Right cardiac atrium (tissue), 5 donors: ENCODE measurements at regions not wholly inside any gene's neighbourhood (a gene's known extent, or its start where the extent isn't known, plus 50 kb on each side); places are given as distances from the start of the nearest gene placed in this dataset.
A peak's percentile ranks its signal among the peaks of the same experiment; 100 is the strongest.

ENCODE experiments used
- ATAC-seq, 2 donors: fragments of 200-7000 bp; cut with Tn5 transposase; one replicate each; pipeline versions ENCODE4 v1.8.0 to v1.9.1; 2020; ENCODE audit warnings: moderate library complexity in 2 of 2, mild to moderate bottlenecking in 1 of 2
- DNase-seq, 3 donors: peaks; one replicate each; pipeline ENCODE4 v3.0.0-alpha.2; 2020
- H3K27ac ChIP-seq: one replicate; pipeline ENCODE4 v1.5.1; 2013; ENCODE audit warnings: mild to moderate bottlenecking, low read length, control low read depth, moderate library complexity
- H3K27me3 ChIP-seq: one replicate; pipeline ENCODE4 v1.6.1; 2013; ENCODE audit not compliant: control insufficient read depth, insufficient read depth
- H3K4me1 ChIP-seq: one replicate; pipeline ENCODE4 v1.6.1; 2013; ENCODE audit warnings: low read length; ENCODE audit not compliant: control insufficient read depth, insufficient read depth
- H3K4me3 ChIP-seq: one replicate; pipeline ENCODE4 v1.5.1; 2013; ENCODE audit warnings: low read length, control low read depth
- H3K9me3 ChIP-seq: one replicate; pipeline ENCODE4 v1.6.1; 2013; ENCODE audit warnings: low read length; ENCODE audit not compliant: control insufficient read depth
- WGBS: extraction: QIAGEN DNeasy Blood & Tissue Kit; methylation state at CpG from one replicate; pipeline ENCODE4 v1.1.7; 2013; 5-methylcytosine and 5-hydroxymethylcytosine counted together
- intact Hi-C, 4 donors: fragments of 100-400 bp; cut with DNase I; formaldehyde crosslinking; loops; one replicate each; pipeline versions ENCODE4 v1.11.0 to v1.14.0; 2022 to 2023
- donor health status: healthy with polysubstance abuse.
- donor health status: DM: no; HTN: yes; CAD: no.
- donor health status: DM: no; HTN: no; CAD: no.
- donor health status: DM: no; HTN: yes; CAD: no; lungs with severe emphysema.
- donor health status: DM: yes; HTN: yes; CAD: no.

DNA sequence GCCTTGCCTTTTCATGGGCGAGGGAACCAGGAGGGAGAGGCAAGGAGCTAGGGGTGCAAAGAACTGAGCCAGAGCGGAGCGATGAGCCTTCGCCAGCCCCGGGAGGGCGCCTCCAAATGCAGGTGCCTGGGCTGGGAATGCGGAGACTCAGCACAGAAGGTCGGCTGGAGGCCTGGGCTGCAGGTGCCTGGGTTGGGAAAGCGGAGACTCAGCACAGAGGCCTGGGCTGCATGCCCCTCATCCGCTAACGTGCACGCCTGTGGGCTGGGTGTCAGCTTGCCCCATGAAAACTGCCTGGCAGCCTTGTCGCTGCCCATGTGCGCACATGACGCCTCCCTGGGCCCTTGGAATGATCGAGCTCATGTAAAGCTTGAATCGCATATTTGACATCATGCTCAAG is 51.8 kb downstream of the POM121L12 start:
- DNase-seq, result no peak
- 98% methylated on average over 17 of the region's 17 CpGs for WGBS
- ATAC-seq, result no peak
- H3K9me3 ChIP-seq, result no peaks in the 10 kb centered on the region
- no peak overlapping the region for H3K4me3 ChIP-seq
- H3K27ac ChIP-seq, result no peak overlapping the region
- no peaks in the 10 kb centered on the region for H3K4me1 ChIP-seq
- no peaks in the 10 kb centered on the region for H3K27me3 ChIP-seq
- intact Hi-C loops, result no loop called here

DNA sequence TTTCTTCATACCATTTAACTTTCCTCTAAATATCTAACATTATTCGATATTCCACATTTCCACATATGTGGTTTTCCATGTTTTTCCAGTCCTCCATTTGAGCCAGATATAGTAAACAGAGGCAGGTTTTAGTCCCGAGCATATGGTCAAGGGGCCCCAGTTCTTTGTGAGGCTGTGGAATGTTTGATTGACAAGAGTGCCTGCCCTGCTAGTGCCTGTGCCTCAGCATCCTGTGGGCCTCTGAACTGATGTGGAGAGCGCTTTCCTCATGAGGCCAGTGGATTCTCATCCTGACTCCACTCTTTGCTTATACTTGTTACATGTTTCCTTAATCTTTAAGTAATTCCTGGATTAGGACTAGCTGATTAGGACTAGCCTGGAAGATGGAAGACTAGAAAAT is 58.8 kb downstream of the POM121L12 start:
- no peaks in the 10 kb centered on the region for H3K27me3 ChIP-seq
- no peak overlapping the region for H3K4me3 ChIP-seq
- H3K4me1 ChIP-seq, result no peaks in the 10 kb centered on the region
- 81% methylated on average over 3 of the region's 3 CpGs for WGBS
- no peak for DNase-seq
- intact Hi-C loops, result no loop called here
- ATAC-seq, result no peak
- no peak overlapping the region for H3K27ac ChIP-seq
- no peaks in the 10 kb centered on the region for H3K9me3 ChIP-seq

- DNase-seq (no peak), ATAC-seq (no peak)
- H3K27ac ChIP-seq, result no peak overlapping the region
- no peaks in the 10 kb centered on the region for H3K9me3 ChIP-seq
- 47% methylated on average over 2 of the region's 2 CpGs for WGBS
- no peak overlapping the region for H3K4me3 ChIP-seq
- no peaks in the 10 kb centered on the region for H3K4me1 ChIP-seq
- no peaks in the 10 kb centered on the region for H3K27me3 ChIP-seq
- intact Hi-C loops, result no loop called here
Measured at GRCh38 chr7:53094827-53095226, 59.4 kb downstream of the POM121L12 start.

DNA sequence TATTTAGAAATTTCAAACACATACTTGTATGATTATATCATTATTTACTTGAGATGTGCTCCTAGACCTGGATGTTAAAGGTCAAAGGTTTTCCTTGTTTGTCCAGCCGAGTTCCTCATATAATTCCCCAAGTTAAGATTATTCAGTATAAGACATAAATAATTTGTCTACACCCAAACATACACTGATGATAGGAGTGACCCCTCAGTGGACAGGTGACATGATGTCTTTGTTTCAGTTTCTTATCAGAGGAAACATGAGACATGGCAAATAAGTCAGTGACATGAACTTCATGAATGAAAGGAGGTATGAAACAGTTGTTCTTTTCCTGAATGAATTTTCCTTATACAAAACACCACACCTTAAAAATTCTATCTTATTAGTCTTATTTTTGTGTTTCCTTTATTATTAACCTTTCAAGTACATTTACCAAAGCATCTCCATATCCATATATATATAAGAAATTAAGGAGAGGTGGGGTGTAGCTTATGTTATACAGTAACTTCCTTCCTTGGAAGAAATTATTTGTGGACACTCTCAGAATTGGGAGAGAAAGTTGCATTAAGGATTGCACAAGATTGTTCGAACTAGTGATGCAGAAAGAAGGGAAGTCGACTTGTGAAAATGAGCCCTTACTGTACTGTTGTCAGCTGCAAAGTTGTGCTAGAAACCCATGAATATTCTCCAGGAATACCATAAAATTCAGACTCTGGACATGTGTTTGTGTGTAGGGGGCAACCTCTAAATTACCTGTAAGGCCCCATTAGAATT is 60.5 kb downstream of the POM121L12 start:
- ATAC-seq (no peak), DNase-seq (no peak)
- no peaks in the 10 kb centered on the region for H3K4me1 ChIP-seq
- intact Hi-C loops, result no loop called here
- 54% methylated on average over 3 of the region's 3 CpGs for WGBS
- H3K27ac ChIP-seq, result no peak overlapping the region
- H3K27me3 ChIP-seq, result no peaks in the 10 kb centered on the region
- H3K9me3 ChIP-seq, result no peaks in the 10 kb centered on the region
- no peak overlapping the region for H3K4me3 ChIP-seq

- Histone ChIP-seq H3K4me1 (no peaks in the 10 kb centered on the region), H3K9me3 (no peaks in the 10 kb centered on the region), H3K4me3 (no peak overlapping the region), H3K27me3 (no peaks in the 10 kb centered on the region), H3K27ac (no peak overlapping the region)
- WGBS, result 69% methylated on average over 4 of the region's 4 CpGs
- intact Hi-C loops, result no loop called here
- DNase-seq (no peak), ATAC-seq (no peak)
Measured at GRCh38 chr7:53100091-53100490, 64.7 kb downstream of the POM121L12 start.

GRCh38 chr7:53101026-53101425 is 65.6 kb downstream of the POM121L12 start:
- intact Hi-C loops, result no loop called here
- no peak overlapping the region for H3K4me3 ChIP-seq
- no peaks in the 10 kb centered on the region for H3K27me3 ChIP-seq
- no peak for ATAC-seq
- no peaks in the 10 kb centered on the region for H3K4me1 ChIP-seq
- no peak overlapping the region for H3K27ac ChIP-seq
- 73% methylated on average over 7 of the region's 7 CpGs for WGBS
- no peak for DNase-seq
- H3K9me3 ChIP-seq, result no peaks in the 10 kb centered on the region

DNA sequence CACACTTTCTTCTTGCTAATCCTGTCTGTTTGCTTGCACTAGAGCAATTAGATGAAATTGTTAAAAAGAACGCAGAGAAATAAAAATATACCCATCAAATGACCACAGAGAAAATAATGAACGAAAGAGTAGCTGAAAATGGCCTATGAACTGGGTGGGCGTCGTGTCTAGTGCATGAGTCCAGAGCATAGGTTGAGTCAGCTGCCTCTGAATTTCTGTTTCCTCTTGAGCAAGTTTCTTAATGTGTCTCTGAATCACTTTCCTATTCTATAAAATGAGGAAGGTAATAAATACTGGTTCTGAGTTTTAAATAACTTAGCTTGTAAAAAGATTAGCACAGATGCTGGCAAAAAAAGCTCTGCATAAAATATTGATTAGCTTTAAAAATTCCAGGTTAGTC is 75.0 kb downstream of the POM121L12 start:
- WGBS, result 85% methylated on average over 4 of the region's 4 CpGs

GRCh38 chr7:53111031-53111430 is 75.6 kb downstream of the POM121L12 start:
- H3K4me3 ChIP-seq, result no peak overlapping the region
- WGBS, result 33% methylated on average over 1 of the region's 1 CpG
- DNase-seq (peak in 1 of 3 donors; percentile 10), ATAC-seq (peak; percentile 92 to 96)
- H3K27ac ChIP-seq, result no peak overlapping the region
- peaks cover 2% of the 10 kb centered on the region for H3K4me1 ChIP-seq
- H3K9me3 ChIP-seq, result no peaks in the 10 kb centered on the region
- no peaks in the 10 kb centered on the region for H3K27me3 ChIP-seq
- intact Hi-C loops, result no loop called here

More for the DNA sequence above, 75.0 kb downstream of the POM121L12 start:
- Histone ChIP-seq H3K4me1 (peaks cover 2% of the 10 kb centered on the region), H3K27ac (no peak overlapping the region), H3K9me3 (no peaks in the 10 kb centered on the region), H3K4me3 (no peak overlapping the region), H3K27me3 (no peaks in the 10 kb centered on the region)
- DNase-seq (no peak), ATAC-seq (no peak)
- intact Hi-C loops, result no loop called here

DNA sequence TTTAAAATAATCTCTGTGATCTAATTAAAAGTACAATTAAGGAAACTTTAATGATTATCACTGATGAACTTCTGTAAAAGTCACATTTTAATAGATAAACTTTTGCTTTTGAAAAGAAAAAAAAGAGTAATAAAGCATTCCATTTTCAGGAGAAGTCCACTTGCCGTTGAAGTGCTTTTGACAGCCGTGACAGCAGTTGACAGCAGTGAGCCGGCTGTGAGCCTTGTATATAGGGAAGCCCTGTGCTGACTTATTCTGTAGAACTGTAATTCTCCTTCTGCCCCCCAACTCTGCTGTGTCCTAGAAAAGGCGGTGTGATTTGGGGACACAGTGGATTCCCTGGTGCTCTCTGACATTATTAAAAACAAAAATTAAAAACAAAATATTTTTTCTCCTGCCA is 78.0 kb downstream of the POM121L12 start:
- H3K27ac ChIP-seq, result no peak overlapping the region
- peaks cover 2% of the 10 kb centered on the region for H3K4me1 ChIP-seq
- no peak for DNase-seq
- ATAC-seq, result no peak
- no peaks in the 10 kb centered on the region for H3K9me3 ChIP-seq
- 68% methylated on average over 4 of the region's 4 CpGs for WGBS
- no peaks in the 10 kb centered on the region for H3K27me3 ChIP-seq
- H3K4me3 ChIP-seq, result no peak overlapping the region
- intact Hi-C loops, result no loop called here

- no peaks in the 10 kb centered on the region for H3K9me3 ChIP-seq
- DNase-seq (no peak), ATAC-seq (no peak)
- H3K27me3 ChIP-seq, result no peaks in the 10 kb centered on the region
- H3K27ac ChIP-seq, result no peak overlapping the region
- 35% methylated on average over 4 of the region's 4 CpGs for WGBS
- no peak overlapping the region for H3K4me3 ChIP-seq
- H3K4me1 ChIP-seq, result no peaks in the 10 kb centered on the region
- intact Hi-C loops, result no loop called here
Measured at GRCh38 chr7:53119514-53119941, 84.1 kb downstream of the POM121L12 start.

DNA sequence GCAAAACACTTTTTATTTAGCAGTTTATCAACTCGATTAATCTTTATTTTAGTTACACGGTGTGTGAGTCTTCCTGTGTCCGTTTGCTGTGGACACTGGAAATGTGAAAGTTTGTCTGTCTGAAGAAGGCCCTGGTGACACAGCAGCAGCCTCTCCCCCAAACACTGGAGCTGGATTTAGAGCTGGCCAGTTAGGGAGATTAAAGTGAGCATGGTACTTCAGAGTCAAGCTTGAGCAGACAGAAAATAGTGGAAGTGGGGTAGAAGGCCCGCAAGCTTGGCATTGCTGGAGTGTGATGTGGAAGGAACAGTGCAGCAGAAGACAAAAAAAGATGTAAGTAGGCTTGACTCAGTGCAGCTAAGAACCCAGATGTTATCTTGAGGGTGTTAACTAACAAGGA is 85.9 kb downstream of the POM121L12 start:
- intact Hi-C loops, result no loop called here
- 78% methylated on average over 4 of the region's 4 CpGs for WGBS
- ATAC-seq, result no peak
- H3K27ac ChIP-seq, result no peak overlapping the region
- no peaks in the 10 kb centered on the region for H3K4me1 ChIP-seq
- H3K27me3 ChIP-seq, result no peaks in the 10 kb centered on the region
- DNase-seq, result no peak
- no peaks in the 10 kb centered on the region for H3K9me3 ChIP-seq
- no peak overlapping the region for H3K4me3 ChIP-seq

GRCh38 chr7:53131697-53132096 is 96.3 kb downstream of the POM121L12 start:
- no peak for ATAC-seq
- H3K4me3 ChIP-seq, result no peak overlapping the region
- no peaks in the 10 kb centered on the region for H3K27me3 ChIP-seq
- WGBS, result 73% methylated on average over 1 of the region's 1 CpG
- intact Hi-C loops, result no loop called here
- DNase-seq, result no peak
- no peaks in the 10 kb centered on the region for H3K9me3 ChIP-seq
- no peaks in the 10 kb centered on the region for H3K4me1 ChIP-seq
- no peak overlapping the region for H3K27ac ChIP-seq
